SK-N-SH treated with all-trans-retinoic acid at 6 μM for 48 hours (cell line): ENCODE measurements at regions not wholly inside any gene's neighbourhood (a gene's known extent, or its start where the extent isn't known, plus 50 kb on each side); places are given as distances from the start of the nearest gene placed in this dataset.

ENCODE experiments used
- ARNTL ChIP-seq: fragments of 450-650 bp; formaldehyde crosslinking; IDR thresholded peaks from 2 replicates; pipeline ENCODE4 v1.5.0; 2020; ENCODE audit warnings: low read depth, mild to moderate bottlenecking, moderate library complexity, borderline replicate concordance
- OSR1 ChIP-seq: fragments of 250-450 bp; sonication (Bioruptor Pico); IDR thresholded peaks from 2 replicates; pipeline ENCODE4 v1.8.0; 2022; ENCODE audit warnings: moderate library complexity, mild to moderate bottlenecking, inconsistent platforms
- RARB ChIP-seq: fragments of 250-450 bp; sonication (Bioruptor Pico); IDR thresholded peaks from 2 replicates; pipeline ENCODE4 v1.8.0; 2021; ENCODE audit warnings: mild to moderate bottlenecking, moderate library complexity
- TCF4 ChIP-seq: fragments of 250-450 bp; sonication (Bioruptor Pico); IDR thresholded peaks from 2 replicates; pipeline ENCODE4 v1.8.0; 2021; ENCODE audit warnings: mild to moderate bottlenecking, moderate library complexity, borderline replicate concordance
- ZNF8 ChIP-seq: fragments of 450-650 bp; formaldehyde crosslinking; IDR thresholded peaks from 2 replicates; pipeline ENCODE4 v1.5.0; 2020; ENCODE audit warnings: mild to moderate bottlenecking, moderate library complexity
- TF ChIP-seq, protein P1 (sequence below): fragments of 250-450 bp; sonication (Bioruptor Pico); IDR thresholded peaks from 2 replicates; pipeline ENCODE4 v1.5.1; 2020; ENCODE audit warnings: low read depth, mild to moderate bottlenecking, moderate library complexity
- TF ChIP-seq, protein P2 (sequence below): fragments of 250-450 bp; sonication (Bioruptor Pico); IDR thresholded peaks from 2 replicates; pipeline ENCODE4 v1.8.0; 2020; ENCODE audit warnings: mild to moderate bottlenecking, moderate library complexity, borderline replicate concordance

GRCh38 chr20:1800777-1801176 lies 94.4 kb upstream of the SIRPA start:
- TF ChIP-seq, protein P1, sequence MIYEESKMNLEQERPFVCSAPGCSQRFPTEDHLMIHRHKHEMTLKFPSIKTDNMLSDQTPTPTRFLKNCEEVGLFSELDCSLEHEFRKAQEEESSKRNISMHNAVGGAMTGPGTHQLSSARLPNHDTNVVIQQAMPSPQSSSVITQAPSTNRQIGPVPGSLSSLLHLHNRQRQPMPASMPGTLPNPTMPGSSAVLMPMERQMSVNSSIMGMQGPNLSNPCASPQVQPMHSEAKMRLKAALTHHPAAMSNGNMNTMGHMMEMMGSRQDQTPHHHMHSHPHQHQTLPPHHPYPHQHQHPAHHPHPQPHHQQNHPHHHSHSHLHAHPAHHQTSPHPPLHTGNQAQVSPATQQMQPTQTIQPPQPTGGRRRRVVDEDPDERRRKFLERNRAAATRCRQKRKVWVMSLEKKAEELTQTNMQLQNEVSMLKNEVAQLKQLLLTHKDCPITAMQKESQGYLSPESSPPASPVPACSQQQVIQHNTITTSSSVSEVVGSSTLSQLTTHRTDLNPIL (CRISPR knock-in tag), result no peak
- TF ChIP-seq ZNF8 (CRISPR knock-in tag) (no peak), RARB (CRISPR knock-in tag) (no peak), TCF4 (CRISPR knock-in tag) (no peak), ARNTL (CRISPR knock-in tag) (no peak), OSR1 (no peak)
- TF ChIP-seq, protein P2, sequence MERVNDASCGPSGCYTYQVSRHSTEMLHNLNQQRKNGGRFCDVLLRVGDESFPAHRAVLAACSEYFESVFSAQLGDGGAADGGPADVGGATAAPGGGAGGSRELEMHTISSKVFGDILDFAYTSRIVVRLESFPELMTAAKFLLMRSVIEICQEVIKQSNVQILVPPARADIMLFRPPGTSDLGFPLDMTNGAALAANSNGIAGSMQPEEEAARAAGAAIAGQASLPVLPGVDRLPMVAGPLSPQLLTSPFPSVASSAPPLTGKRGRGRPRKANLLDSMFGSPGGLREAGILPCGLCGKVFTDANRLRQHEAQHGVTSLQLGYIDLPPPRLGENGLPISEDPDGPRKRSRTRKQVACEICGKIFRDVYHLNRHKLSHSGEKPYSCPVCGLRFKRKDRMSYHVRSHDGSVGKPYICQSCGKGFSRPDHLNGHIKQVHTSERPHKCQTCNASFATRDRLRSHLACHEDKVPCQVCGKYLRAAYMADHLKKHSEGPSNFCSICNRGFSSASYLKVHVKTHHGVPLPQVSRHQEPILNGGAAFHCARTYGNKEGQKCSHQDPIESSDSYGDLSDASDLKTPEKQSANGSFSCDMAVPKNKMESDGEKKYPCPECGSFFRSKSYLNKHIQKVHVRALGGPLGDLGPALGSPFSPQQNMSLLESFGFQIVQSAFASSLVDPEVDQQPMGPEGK (CRISPR knock-in tag), result no peak
